Keratinocyte (primary cell): ENCODE measurements at regions not wholly inside any gene's neighbourhood (a gene's known extent, or its start where the extent isn't known, plus 50 kb on each side); places are given as distances from the start of the nearest gene placed in this dataset.

ENCODE experiments used
- EZH2 ChIP-seq: IDR thresholded peaks from one replicate; pipeline ENCODE4 v1.6.1; 2012; ENCODE audit warnings: inconsistent platforms, mild to moderate bottlenecking, low read length, moderate library complexity
- TF ChIP-seq, protein P1 (sequence below), 3 experiments: IDR thresholded peaks in 1 of 3; conservative IDR thresholded peaks in 1 of 3; optimal IDR thresholded peaks in 1 of 3; 2 replicates in 2 of 3; 3 replicates in 1 of 3; pipeline versions ENCODE3 to v1.5.1; 2011; ENCODE audit warnings: low read length in 3 of 3, mild to moderate bottlenecking in 3 of 3, moderate library complexity in 2 of 3, control low read depth in 1 of 3, inconsistent platforms in 1 of 3; ENCODE audit not compliant: insufficient read depth in 2 of 3; ENCODE audit errors: extremely low read depth in 1 of 3

DNA sequence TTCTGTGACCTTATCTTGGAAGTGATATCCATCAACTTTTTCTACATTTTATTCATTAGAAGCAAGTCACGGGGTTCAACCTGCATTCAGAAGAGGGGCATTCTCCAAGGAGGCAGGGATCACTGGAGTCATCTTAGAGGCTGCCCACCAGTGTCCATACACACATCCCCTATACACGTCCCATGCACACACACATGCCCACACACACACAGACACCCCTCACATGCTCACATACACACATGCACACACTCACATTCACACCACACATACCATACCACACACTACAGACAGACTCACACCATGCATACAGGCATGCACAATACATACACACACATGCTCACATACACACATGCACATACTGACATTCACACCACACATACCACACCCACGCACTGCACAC, 884.7 kb downstream of the TBC1D22A start:
- TF ChIP-seq EZH2 = no peak
- TF ChIP-seq, protein P1, sequence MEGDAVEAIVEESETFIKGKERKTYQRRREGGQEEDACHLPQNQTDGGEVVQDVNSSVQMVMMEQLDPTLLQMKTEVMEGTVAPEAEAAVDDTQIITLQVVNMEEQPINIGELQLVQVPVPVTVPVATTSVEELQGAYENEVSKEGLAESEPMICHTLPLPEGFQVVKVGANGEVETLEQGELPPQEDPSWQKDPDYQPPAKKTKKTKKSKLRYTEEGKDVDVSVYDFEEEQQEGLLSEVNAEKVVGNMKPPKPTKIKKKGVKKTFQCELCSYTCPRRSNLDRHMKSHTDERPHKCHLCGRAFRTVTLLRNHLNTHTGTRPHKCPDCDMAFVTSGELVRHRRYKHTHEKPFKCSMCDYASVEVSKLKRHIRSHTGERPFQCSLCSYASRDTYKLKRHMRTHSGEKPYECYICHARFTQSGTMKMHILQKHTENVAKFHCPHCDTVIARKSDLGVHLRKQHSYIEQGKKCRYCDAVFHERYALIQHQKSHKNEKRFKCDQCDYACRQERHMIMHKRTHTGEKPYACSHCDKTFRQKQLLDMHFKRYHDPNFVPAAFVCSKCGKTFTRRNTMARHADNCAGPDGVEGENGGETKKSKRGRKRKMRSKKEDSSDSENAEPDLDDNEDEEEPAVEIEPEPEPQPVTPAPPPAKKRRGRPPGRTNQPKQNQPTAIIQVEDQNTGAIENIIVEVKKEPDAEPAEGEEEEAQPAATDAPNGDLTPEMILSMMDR (optimal IDR thresholded peaks at IDR 0.05 in 1 of 3, IDR thresholded peaks at IDR 0.05 in 1 of 3, conservative IDR thresholded peaks at IDR 0.05 in 1 of 3; ENCODE audit: extremely low read depth in 1 of 3, insufficient read depth in 2 of 3, low read length in 3 of 3) = no peak
